ENCODE measurements at regions not wholly inside any gene's neighbourhood (a gene's known extent, or its start where the extent isn't known, plus 50 kb on each side); places are given as distances from the start of the nearest gene placed in this dataset. TPM values are rescaled to one million over a fixed set of nuclear protein-coding genes. Genes with fewer than 3 reads are reported as not detected.

Small RNAs in the stretch of these regions (small RNA-seq; reads per million reads assigned to genes)
- gene AC096577.2 (not detected), gene RNU6-351P (not detected)
